Neural progenitor cell (in vitro differentiated cells): ENCODE measurements at regions not wholly inside any gene's neighbourhood (a gene's known extent, or its start where the extent isn't known, plus 50 kb on each side); places are given as distances from the start of the nearest gene placed in this dataset.

Experiments used
- DNase-seq: peaks from one replicate; pipeline ENCODE4 v3.0.0-alpha.2; 2016; ENCODE audit warnings: low spot score
- H2AFZ ChIP-seq: fragments of 200-600 bp; sonication (generic); replicated peaks from 2 replicates; pipeline ENCODE4 v1.6.1; 2016; ENCODE audit warnings: antibody characterized with exemption
- H3F3A ChIP-seq: fragments of 200-600 bp; sonication (generic); 2 replicates; pipeline ENCODE4 v1.6.1; 2016; ENCODE audit warnings: antibody characterized with exemption, low read depth
- H3K27ac ChIP-seq: fragments of 200-600 bp; sonication (generic); 2 replicates; pipeline ENCODE4 v1.5.1; 2016; ENCODE audit warnings: mild to moderate bottlenecking
- H3K27me3 ChIP-seq: fragments of 200-600 bp; sonication (generic); 2 replicates; pipeline ENCODE4 v1.6.1; 2016; ENCODE audit warnings: mild to moderate bottlenecking, moderate library complexity
- H3K36me3 ChIP-seq: fragments of 200-600 bp; sonication (generic); 2 replicates; pipeline ENCODE4 v1.5.1; 2016
- H3K4me1 ChIP-seq: fragments of 200-600 bp; sonication (generic); 2 replicates; pipeline ENCODE4 v1.6.1; 2016; ENCODE audit warnings: mixed run types
- H3K4me2 ChIP-seq: fragments of 200-600 bp; sonication (generic); 2 replicates; pipeline ENCODE4 v1.6.1; 2016
- H3K4me3 ChIP-seq: fragments of 200-600 bp; sonication (generic); 2 replicates; pipeline ENCODE4 v1.5.1; 2016
- H3K79me2 ChIP-seq: fragments of 200-600 bp; sonication (generic); 2 replicates; pipeline ENCODE4 v1.6.1; 2016; ENCODE audit warnings: low read depth
- H3K9ac ChIP-seq: fragments of 200-600 bp; sonication (generic); 2 replicates; pipeline ENCODE4 v1.6.1; 2016
- H3K9me3 ChIP-seq: fragments of 200-600 bp; sonication (generic); 2 replicates; pipeline ENCODE4 v1.5.1; 2016; ENCODE audit warnings: low read depth
- H4K20me1 ChIP-seq: fragments of 200-600 bp; sonication (generic); 2 replicates; pipeline ENCODE4 v1.6.1; 2016; ENCODE audit warnings: low read depth
- H3K27ac Mint-ChIP-seq: 3 replicates; pipeline ENCODE4 v1.8.0; 2021; ENCODE audit warnings: mixed read lengths
- H3K27me3 Mint-ChIP-seq: 2 replicates; pipeline ENCODE4 v1.8.0; 2022; ENCODE audit warnings: low read depth, mild to moderate bottlenecking, inconsistent platforms, moderate library complexity, mixed read lengths; ENCODE audit not compliant: insufficient read depth
- H3K36me3 Mint-ChIP-seq: 3 replicates; pipeline ENCODE4 v1.8.0; 2021; ENCODE audit warnings: mixed read lengths
- H3K4me1 Mint-ChIP-seq: 3 replicates; pipeline ENCODE4 v1.8.0; 2021; ENCODE audit warnings: mixed read lengths
- H3K4me3 Mint-ChIP-seq: 3 replicates; pipeline ENCODE4 v1.8.0; 2021; ENCODE audit warnings: mild to moderate bottlenecking, moderate library complexity, mixed read lengths
- H3K9me3 Mint-ChIP-seq: 3 replicates; pipeline ENCODE4 v1.8.0; 2020; ENCODE audit warnings: mixed read lengths
- EZH2 ChIP-seq: fragments of 200-600 bp; sonication (generic); IDR thresholded peaks from 2 replicates; pipeline ENCODE4 v1.6.1; 2017; ENCODE audit warnings: antibody characterized with exemption, mild to moderate bottlenecking, moderate library complexity
- EZH2phosphoT487 ChIP-seq: fragments of 200-600 bp; sonication (generic); IDR thresholded peaks from 2 replicates; pipeline ENCODE4 v1.6.1; 2017; ENCODE audit warnings: antibody characterized with exemption
- TF ChIP-seq, protein P1 (sequence below): fragments of 200-600 bp; sonication (generic); IDR thresholded peaks from 2 replicates; pipeline ENCODE4 v1.5.1; 2017; ENCODE audit warnings: antibody characterized with exemption, mild to moderate bottlenecking

DNA sequence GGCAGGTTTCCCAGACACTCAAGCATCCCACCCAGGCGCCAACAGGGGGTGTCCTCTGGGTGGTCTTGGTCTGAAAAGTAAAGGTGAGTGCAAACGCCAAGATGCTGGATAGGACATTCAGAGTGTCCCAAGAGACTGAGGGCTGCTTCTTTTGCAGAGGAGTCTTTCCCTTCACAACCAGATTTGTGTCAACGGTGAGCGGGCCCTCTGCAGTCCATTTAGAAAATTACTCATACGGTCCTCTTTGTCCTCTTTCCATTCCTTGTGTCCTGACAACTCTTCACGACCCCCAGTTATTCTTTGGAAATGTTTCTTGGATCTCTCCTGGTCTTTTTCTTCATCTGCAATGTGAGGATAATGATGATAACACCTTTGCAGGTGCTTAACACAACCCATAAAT lies 257.8 kb downstream of the CDC5L start:
- no peaks in the 10 kb centered on the region for H3K36me3 ChIP-seq
- H3K4me2 ChIP-seq: no peak overlapping the region
- no peak overlapping the region for H3K4me3 Mint-ChIP-seq
- H3K9me3 Mint-ChIP-seq: no peaks in the 10 kb centered on the region
- peak overlapping the region; percentile 22 for H3K27ac Mint-ChIP-seq
- no peak overlapping the region for H3K27ac ChIP-seq
- TF ChIP-seq, protein P1, sequence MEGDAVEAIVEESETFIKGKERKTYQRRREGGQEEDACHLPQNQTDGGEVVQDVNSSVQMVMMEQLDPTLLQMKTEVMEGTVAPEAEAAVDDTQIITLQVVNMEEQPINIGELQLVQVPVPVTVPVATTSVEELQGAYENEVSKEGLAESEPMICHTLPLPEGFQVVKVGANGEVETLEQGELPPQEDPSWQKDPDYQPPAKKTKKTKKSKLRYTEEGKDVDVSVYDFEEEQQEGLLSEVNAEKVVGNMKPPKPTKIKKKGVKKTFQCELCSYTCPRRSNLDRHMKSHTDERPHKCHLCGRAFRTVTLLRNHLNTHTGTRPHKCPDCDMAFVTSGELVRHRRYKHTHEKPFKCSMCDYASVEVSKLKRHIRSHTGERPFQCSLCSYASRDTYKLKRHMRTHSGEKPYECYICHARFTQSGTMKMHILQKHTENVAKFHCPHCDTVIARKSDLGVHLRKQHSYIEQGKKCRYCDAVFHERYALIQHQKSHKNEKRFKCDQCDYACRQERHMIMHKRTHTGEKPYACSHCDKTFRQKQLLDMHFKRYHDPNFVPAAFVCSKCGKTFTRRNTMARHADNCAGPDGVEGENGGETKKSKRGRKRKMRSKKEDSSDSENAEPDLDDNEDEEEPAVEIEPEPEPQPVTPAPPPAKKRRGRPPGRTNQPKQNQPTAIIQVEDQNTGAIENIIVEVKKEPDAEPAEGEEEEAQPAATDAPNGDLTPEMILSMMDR: no peak
- TF ChIP-seq EZH2phosphoT487 (no peak), EZH2 (no peak)
- no peak overlapping the region for H3K4me3 ChIP-seq
- H3K36me3 Mint-ChIP-seq: no peaks in the 10 kb centered on the region
- no peak overlapping the region for H2AFZ ChIP-seq
- H3F3A ChIP-seq: no peaks in the 10 kb centered on the region
- H4K20me1 ChIP-seq: no peaks in the 10 kb centered on the region
- H3K27me3 ChIP-seq: no peaks in the 10 kb centered on the region
- H3K27me3 Mint-ChIP-seq: peaks cover 12% of the 10 kb centered on the region
- H3K4me1 Mint-ChIP-seq: peaks cover 2% of the 10 kb centered on the region
- DNase-seq: no peak
- H3K9me3 ChIP-seq: no peaks in the 10 kb centered on the region
- no peaks in the 10 kb centered on the region for H3K79me2 ChIP-seq
- H3K4me1 ChIP-seq: no peaks in the 10 kb centered on the region
- H3K9ac ChIP-seq: no peak overlapping the region

DNA sequence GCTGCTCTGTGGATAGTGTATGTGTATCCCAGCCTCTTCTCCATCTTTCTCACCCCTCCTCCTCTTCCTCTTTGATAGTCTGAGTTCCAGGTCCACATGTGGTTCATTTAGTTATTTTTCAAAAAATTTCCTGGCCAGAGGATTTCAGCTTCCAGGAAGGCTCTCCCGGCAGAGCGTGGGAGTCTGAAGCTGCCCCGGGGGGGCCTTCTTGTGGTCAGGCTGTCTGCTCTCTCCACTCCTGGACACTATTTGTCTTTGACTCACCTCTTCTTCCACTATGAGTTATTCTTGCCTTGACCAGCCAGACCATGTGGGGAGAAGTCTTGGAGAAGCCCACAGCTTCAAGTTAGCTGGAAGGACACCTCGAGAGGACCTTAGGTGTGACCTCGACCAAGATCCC lies 258.8 kb downstream of the CDC5L start:
- peaks cover 14% of the 10 kb centered on the region for H3K27me3 Mint-ChIP-seq
- no peaks in the 10 kb centered on the region for H3K9me3 ChIP-seq
- no peak overlapping the region for H3K4me3 Mint-ChIP-seq
- H3K27ac ChIP-seq: no peak overlapping the region
- H2AFZ ChIP-seq: no peak overlapping the region
- no peaks in the 10 kb centered on the region for H3K36me3 Mint-ChIP-seq
- DNase-seq: no peak
- H3K79me2 ChIP-seq: no peaks in the 10 kb centered on the region
- H3K36me3 ChIP-seq: no peaks in the 10 kb centered on the region
- no peak overlapping the region for H3K27ac Mint-ChIP-seq
- H4K20me1 ChIP-seq: no peaks in the 10 kb centered on the region
- no peaks in the 10 kb centered on the region for H3K4me1 ChIP-seq
- H3K4me1 Mint-ChIP-seq: peaks cover 4% of the 10 kb centered on the region
- no peaks in the 10 kb centered on the region for H3K9me3 Mint-ChIP-seq
- no peaks in the 10 kb centered on the region for H3F3A ChIP-seq
- H3K4me3 ChIP-seq: no peak overlapping the region
- H3K4me2 ChIP-seq: no peak overlapping the region
- TF ChIP-seq EZH2: no peak
- TF ChIP-seq, protein P1: no peak
- TF ChIP-seq EZH2phosphoT487: no peak
- no peak overlapping the region for H3K9ac ChIP-seq
- no peaks in the 10 kb centered on the region for H3K27me3 ChIP-seq

DNA sequence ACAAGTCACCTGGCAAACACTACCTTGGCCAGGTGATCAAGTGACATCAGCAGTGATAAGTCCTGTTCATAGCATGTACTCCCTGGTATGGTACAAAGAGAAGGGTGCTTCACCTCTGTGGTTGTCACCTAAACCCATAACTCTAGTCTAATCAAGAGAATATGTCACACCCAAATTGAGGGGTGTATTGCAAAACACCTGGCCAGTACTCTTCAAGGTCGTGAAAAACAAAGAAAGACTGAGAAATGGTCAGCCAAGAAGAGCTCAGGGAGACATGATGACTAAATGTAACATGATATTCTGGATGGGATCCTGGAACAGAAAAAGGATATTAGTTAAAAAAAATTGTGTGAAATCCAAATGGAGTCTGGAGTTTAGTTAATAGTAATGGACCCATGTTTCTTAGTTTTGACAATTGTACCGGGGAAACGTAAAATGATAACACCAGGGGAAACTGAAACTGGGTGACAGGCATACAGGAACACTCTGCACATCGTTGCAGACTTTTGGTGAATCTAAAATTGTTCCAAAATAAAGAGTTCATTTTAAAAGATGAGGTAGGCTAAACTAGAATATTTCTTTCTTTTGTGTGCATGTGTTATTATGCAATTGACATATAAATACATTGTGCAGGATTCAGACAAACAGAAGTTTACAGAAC lies 262.0 kb downstream of the CDC5L start:
- Histone ChIP-seq H4K20me1 (no peaks in the 10 kb centered on the region), H3K79me2 (no peaks in the 10 kb centered on the region), H2AFZ (no peak overlapping the region), H3K27ac (no peak overlapping the region), H3K27me3 (no peaks in the 10 kb centered on the region), H3K4me1 (no peaks in the 10 kb centered on the region), H3K9ac (no peak overlapping the region), H3K4me2 (no peak overlapping the region), H3K9me3 (no peaks in the 10 kb centered on the region), H3K36me3 (no peaks in the 10 kb centered on the region), H3K4me3 (no peak overlapping the region), H3F3A (no peaks in the 10 kb centered on the region)
- no peak for DNase-seq
- no peaks in the 10 kb centered on the region for H3K9me3 Mint-ChIP-seq
- peaks cover 8% of the 10 kb centered on the region for H3K4me1 Mint-ChIP-seq
- peaks cover 14% of the 10 kb centered on the region for H3K27me3 Mint-ChIP-seq
- no peaks in the 10 kb centered on the region for H3K36me3 Mint-ChIP-seq
- no peak overlapping the region for H3K4me3 Mint-ChIP-seq
- no peak for TF ChIP-seq EZH2phosphoT487
- TF ChIP-seq, protein P1: no peak
- no peak for TF ChIP-seq EZH2
- H3K27ac Mint-ChIP-seq: no peak overlapping the region
